Kidney capillary endothelial cell (primary cell): ENCODE measurements at regions not wholly inside any gene's neighbourhood (a gene's known extent, or its start where the extent isn't known, plus 50 kb on each side); places are given as distances from the start of the nearest gene placed in this dataset.
"Not testable (repeated sequence)": the region's sequence is repeated elsewhere in the genome, so short reads cannot be mapped to it uniquely, and the experiment has no call there.

ENCODE experiments used
- DNase-seq: peaks from one replicate; pipeline ENCODE4 v3.0.0-alpha.2; 2018; ENCODE audit warnings: low spot score

GRCh38 chr6:37078814-37079213 lies 73.4 kb downstream of the FGD2 start:
- no peak for DNase-seq

GRCh38 chr6:37081042-37081607 lies 75.7 kb downstream of the FGD2 start:
- no peak for DNase-seq

GRCh38 chr6:37082390-37083130 lies 77.1 kb downstream of the FGD2 start:
- DNase-seq = no peak

- DNase-seq = no peak
Observed at GRCh38 chr6:37083243-37084138, 78.0 kb downstream of the FGD2 start.

GRCh38 chr6:37084665-37085064 lies 79.2 kb downstream of the FGD2 start:
- DNase-seq = not testable (repeated sequence)

- no peak for DNase-seq
Observed at GRCh38 chr6:37085198-37085597, 79.7 kb downstream of the FGD2 start.

GRCh38 chr6:37088897-37089296 lies 81.1 kb upstream of the PIM1 start:
- no peak for DNase-seq

- DNase-seq = no peak
Observed at GRCh38 chr6:37089783-37090182, 80.2 kb upstream of the PIM1 start.

GRCh38 chr6:37091104-37091503 lies 78.8 kb upstream of the PIM1 start:
- DNase-seq = not testable (repeated sequence)

GRCh38 chr6:37091586-37091985 lies 78.4 kb upstream of the PIM1 start:
- not testable (repeated sequence) for DNase-seq

- DNase-seq = no peak
Observed at GRCh38 chr6:37092923-37093727, 76.8 kb upstream of the PIM1 start.

- DNase-seq = no peak
Observed at GRCh38 chr6:37093728-37094069, 76.3 kb upstream of the PIM1 start.

GRCh38 chr6:37095997-37096396 lies 74.0 kb upstream of the PIM1 start:
- no peak for DNase-seq

- no peak for DNase-seq
Observed at GRCh38 chr6:37097335-37097734, 72.6 kb upstream of the PIM1 start.

- peak; percentile 12 for DNase-seq
Observed at GRCh38 chr6:37099442-37099841, 70.5 kb upstream of the PIM1 start.

- no peak for DNase-seq
Observed at GRCh38 chr6:37100745-37101144, 69.2 kb upstream of the PIM1 start.

GRCh38 chr6:37101991-37102298 lies 68.0 kb upstream of the PIM1 start:
- no peak for DNase-seq

- peak; percentile 64 for DNase-seq
Observed at GRCh38 chr6:37102299-37103168, 67.4 kb upstream of the PIM1 start.

GRCh38 chr6:37103169-37104039 lies 66.5 kb upstream of the PIM1 start:
- peak; percentile 9 for DNase-seq

- DNase-seq = no peak
Observed at GRCh38 chr6:37104824-37105147, 65.2 kb upstream of the PIM1 start.
